ENCODE measurements at regions not wholly inside any gene's neighbourhood (a gene's known extent, or its start where the extent isn't known, plus 50 kb on each side); places are given as distances from the start of the nearest gene placed in this dataset.
A peak's percentile ranks its signal among the peaks of the same experiment; 100 is the strongest.

GRCh38 chr13:34467450-34468083 is 474.5 kb upstream of the NBEA start:
- POLR2A ChIA-PET (ENCODE audit: unreplicated experiment), result no interaction called here
- CTCF ChIA-PET, result no interaction called here
- TF ChIP-seq CTCF (conservative IDR thresholded peaks at IDR 0.05) (no peak), EZH2 (IDR thresholded peaks at IDR 0.05; ENCODE audit: low read depth) (no peak)
- H4K20me1 ChIP-seq (ENCODE audit: insufficient read depth), result no peaks in the 10 kb centered on the region
- H2AFZ ChIP-seq, result no peak overlapping the region
- no peaks in the 10 kb centered on the region for H3K9me2 ChIP-seq (ENCODE audit: insufficient read depth)
- DNase-seq, result no peak
- no peak overlapping the region for H3K4me2 ChIP-seq
- no peaks in the 10 kb centered on the region for H3K27me3 ChIP-seq (ENCODE audit: insufficient read depth, low read depth)
- H3F3A ChIP-seq (ENCODE audit: insufficient read depth, low read depth), result peaks cover 27% of the 10 kb centered on the region; the same call in 1 of the 2 replicates
- no TSS peak for BruUV-seq (replicated peaks)
- H3K36me3 ChIP-seq (ENCODE audit: low read depth), result 0 out of 2 replicates have a peak, but pooled peaks cover 3% of the 10 kb centered on the region
- no peak overlapping the region for H3K27ac ChIP-seq
- H3K79me2 ChIP-seq (ENCODE audit: low read depth), result no peaks in the 10 kb centered on the region
- intact Hi-C loops (cut with micrococcal nuclease; ENCODE audit: unreplicated experiment), result loop anchor here (5.0 kb wide), 1 partner anchor 110 kb away; no protein-coding TSS in a partner anchor
- no peak overlapping the region for H3K4me3 ChIP-seq
- H3K9me3 ChIP-seq (ENCODE audit: insufficient read depth, low read depth), result no peaks in the 10 kb centered on the region; the same call in 1 of the 2 replicates
- H3K4me1 ChIP-seq (replicated peaks; ENCODE audit: insufficient read depth), result peaks cover 50% of the 10 kb centered on the region

GRCh38 chr13:34469196-34469986 is 472.7 kb upstream of the NBEA start:
- 0 out of 2 replicates have a peak, but pooled peaks cover 3% of the 10 kb centered on the region for H3K36me3 ChIP-seq (ENCODE audit: low read depth)
- peaks cover 21% of the 10 kb centered on the region; the same call in 1 of the 2 replicates for H3F3A ChIP-seq (ENCODE audit: insufficient read depth, low read depth)
- H3K27me3 ChIP-seq (ENCODE audit: insufficient read depth, low read depth), result no peaks in the 10 kb centered on the region
- H3K79me2 ChIP-seq (ENCODE audit: low read depth), result no peaks in the 10 kb centered on the region
- peak overlapping the region; percentile 78 for H3K27ac ChIP-seq
- POLR2A ChIA-PET (ENCODE audit: unreplicated experiment), result no interaction called here
- no peak overlapping the region for H2AFZ ChIP-seq
- H3K9me2 ChIP-seq (ENCODE audit: insufficient read depth), result no peaks in the 10 kb centered on the region
- intact Hi-C loops (cut with micrococcal nuclease; ENCODE audit: unreplicated experiment), result loop anchor here (5.0 kb wide), 1 partner anchor 112 kb away; no protein-coding TSS in a partner anchor
- H3K4me2 ChIP-seq, result peak overlapping the region; percentile 63
- CTCF ChIA-PET, result interaction anchor here (0.6 kb wide), 3 partner anchors 253 to 810 kb away, joined by 3 to 8 read pairs (median 3); no protein-coding TSS in a partner anchor
- peak; percentile 18 to 97 for DNase-seq
- no peaks in the 10 kb centered on the region; the same call in 1 of the 2 replicates for H3K9me3 ChIP-seq (ENCODE audit: insufficient read depth, low read depth)
- H4K20me1 ChIP-seq (ENCODE audit: insufficient read depth), result no peaks in the 10 kb centered on the region
- TF ChIP-seq EZH2 (IDR thresholded peaks at IDR 0.05; ENCODE audit: low read depth) (no peak), CTCF (conservative IDR thresholded peaks at IDR 0.05) (no peak)
- H3K4me1 ChIP-seq (replicated peaks; ENCODE audit: insufficient read depth), result peaks cover 36% of the 10 kb centered on the region
- no peak overlapping the region for H3K4me3 ChIP-seq
- BruUV-seq (replicated peaks), result no TSS peak

GRCh38 chr13:34474187-34474868 is 467.7 kb upstream of the NBEA start:
- H3K36me3 ChIP-seq (ENCODE audit: low read depth), result 0 out of 2 replicates have a peak, but pooled peaks cover 3% of the 10 kb centered on the region
- H3K9me2 ChIP-seq (ENCODE audit: insufficient read depth), result no peaks in the 10 kb centered on the region
- TF ChIP-seq EZH2 (IDR thresholded peaks at IDR 0.05; ENCODE audit: low read depth) (no peak), CTCF (conservative IDR thresholded peaks at IDR 0.05) (no peak)
- H3K4me2 ChIP-seq, result no peak overlapping the region
- peaks cover 14% of the 10 kb centered on the region for H3K4me1 ChIP-seq (replicated peaks; ENCODE audit: insufficient read depth)
- no peaks in the 10 kb centered on the region for H3K9me3 ChIP-seq (ENCODE audit: insufficient read depth, low read depth)
- H3K79me2 ChIP-seq (ENCODE audit: low read depth), result no peaks in the 10 kb centered on the region
- no peak overlapping the region for H3K27ac ChIP-seq
- no peak overlapping the region for H2AFZ ChIP-seq
- H3K27me3 ChIP-seq (ENCODE audit: insufficient read depth, low read depth), result no peaks in the 10 kb centered on the region
- DNase-seq, result no peak
- H4K20me1 ChIP-seq (ENCODE audit: insufficient read depth), result no peaks in the 10 kb centered on the region
- intact Hi-C loops (cut with micrococcal nuclease; ENCODE audit: unreplicated experiment), result no loop called here
- BruUV-seq (replicated peaks), result no TSS peak
- H3K4me3 ChIP-seq, result no peak overlapping the region
- POLR2A ChIA-PET (ENCODE audit: unreplicated experiment), result no interaction called here
- peaks cover 12% of the 10 kb centered on the region; the same call in 1 of the 2 replicates for H3F3A ChIP-seq (ENCODE audit: insufficient read depth, low read depth)
- CTCF ChIA-PET, result no interaction called here
